Endothelial cell of umbilical vein (primary cell): ENCODE measurements at regions not wholly inside any gene's neighbourhood (a gene's known extent, or its start where the extent isn't known, plus 50 kb on each side); places are given as distances from the start of the nearest gene placed in this dataset.

Experiments used
- BruUV-seq: library from RNA; stranded (reverse); fragments of 400-500 nt; replicated peaks from 2 replicates; lab custom pipeline; 2021; lab: Mats Ljungman, UMichigan
- CTCF ChIA-PET: fragments of 300-600, 350-600 bp; sonication (Branson Sonifier 250); formaldehyde crosslinking; loops from one replicate; lab custom pipeline; 2021; ENCODE audit warnings: antibody characterized with exemption, inconsistent platforms; lab: Charles Lee
- POLR2A ChIA-PET: fragments of 300-600, 350-600 bp; sonication (Branson Sonifier 250); formaldehyde crosslinking; loops from one replicate; lab custom pipeline; 2021; ENCODE audit warnings: antibody characterized with exemption, inconsistent platforms; lab: Charles Lee
- DNase-seq: peaks from one replicate; pipeline ENCODE4 v3.0.0-alpha.2; 2011; ENCODE audit warnings: low read depth, low spot score
- FAIRE-seq: peaks from 2 replicates; lab custom pipeline; 2011; peaks lifted over from hg19 to GRCh38; lab: Jason Lieb, UNC
- H2AFZ ChIP-seq: 2 replicates; pipeline ENCODE4 v1.6.0; 2012; ENCODE audit warnings: low read depth, low read length, control low read depth, inconsistent platforms
- H3K27ac ChIP-seq: 2 replicates; pipeline ENCODE4 v1.5.1; 2011; ENCODE audit warnings: low read depth, mild to moderate bottlenecking, control low read depth, low read length, moderate library complexity; ENCODE audit not compliant: insufficient read depth
- H3K27me3 ChIP-seq, 2 experiments: 2 replicates each; pipeline versions ENCODE4 v1.6.0 to v1.6.1; 2011; ENCODE audit warnings: low read length in 2 of 2, mixed read lengths in 1 of 2; ENCODE audit not compliant: control insufficient read depth in 2 of 2, insufficient read depth in 2 of 2
- H3K36me3 ChIP-seq, 2 experiments: 2 replicates in 1 of 2; 3 replicates in 1 of 2; pipeline ENCODE4 v1.5.1; 2011; ENCODE audit warnings: low read length in 2 of 2, mild to moderate bottlenecking in 1 of 2, moderate library complexity in 1 of 2; ENCODE audit not compliant: control insufficient read depth in 2 of 2, insufficient read depth in 2 of 2; ENCODE audit errors: extremely low read depth in 1 of 2
- H3K4me1 ChIP-seq: 3 replicates; pipeline ENCODE4 v1.5.1; 2011; ENCODE audit warnings: mild to moderate bottlenecking, low read length; ENCODE audit not compliant: control insufficient read depth, insufficient read depth; ENCODE audit errors: extremely low read depth
- H3K4me2 ChIP-seq: 2 replicates; pipeline ENCODE4 v1.6.1; 2011; ENCODE audit warnings: low read length, control low read depth, mixed read lengths; ENCODE audit not compliant: insufficient read depth
- H3K4me3 ChIP-seq, 3 experiments: fragments of 200-600 bp in 1 of 3; sonication (generic), shearing (Covaris generic) in 1 of 3; replicated peaks in 1 of 3; 2 replicates each; pipeline ENCODE4 v1.5.1; 2011 to 2016; ENCODE audit warnings: control low read depth in 3 of 3, low read length in 3 of 3, mild to moderate bottlenecking in 2 of 3, inconsistent platforms in 1 of 3, low read depth in 1 of 3, moderate library complexity in 1 of 3; ENCODE audit not compliant: insufficient read depth in 1 of 3
- H3K79me2 ChIP-seq: 2 replicates; pipeline ENCODE4 v1.6.0; 2012; ENCODE audit warnings: low read length, inconsistent platforms; ENCODE audit not compliant: control insufficient read depth, insufficient read depth
- H3K9ac ChIP-seq: replicated peaks from 2 replicates; pipeline ENCODE3; 2011; ENCODE audit warnings: low read length, control low read depth; ENCODE audit not compliant: insufficient read depth; ENCODE audit errors: extremely low read depth
- H3K9me1 ChIP-seq: replicated peaks from 3 replicates; pipeline ENCODE4 v1.6.0; 2011; ENCODE audit warnings: mild to moderate bottlenecking, low read length; ENCODE audit not compliant: control insufficient read depth, insufficient read depth; ENCODE audit errors: extremely low read depth
- H3K9me3 ChIP-seq: replicated peaks from 2 replicates; pipeline ENCODE4 v1.5.1; 2012; ENCODE audit warnings: low read length, inconsistent platforms; ENCODE audit not compliant: control insufficient read depth, insufficient read depth
- H4K20me1 ChIP-seq: replicated peaks from 2 replicates; pipeline ENCODE3; 2011; ENCODE audit warnings: mild to moderate bottlenecking, low read length; ENCODE audit not compliant: control insufficient read depth, insufficient read depth; ENCODE audit errors: extremely low read depth
- EZH2 ChIP-seq: IDR thresholded peaks from 2 replicates; pipeline ENCODE4 v1.6.1; 2012; ENCODE audit warnings: borderline replicate concordance, low read depth, mild to moderate bottlenecking, moderate library complexity, low read length, inconsistent platforms; ENCODE audit not compliant: severe bottlenecking
- FOS ChIP-seq: IDR thresholded peaks from 2 replicates; pipeline ENCODE4 v1.6.1; 2011; ENCODE audit warnings: mild to moderate bottlenecking, low read length, moderate library complexity, borderline replicate concordance; ENCODE audit not compliant: insufficient read depth
- GATA2 ChIP-seq: IDR thresholded peaks from 2 replicates; pipeline ENCODE4 v1.7.0; 2011; ENCODE audit warnings: low read depth, mild to moderate bottlenecking, moderate library complexity, mixed read lengths, low read length; ENCODE audit not compliant: insufficient read length, insufficient read depth
- MAX ChIP-seq: IDR thresholded peaks from 2 replicates; pipeline ENCODE4 v1.6.1; 2011; ENCODE audit not compliant: insufficient read depth, insufficient read length
- MYC ChIP-seq: IDR thresholded peaks from one replicate; pipeline ENCODE4 v1.6.1; 2011; ENCODE audit warnings: mild to moderate bottlenecking, low read depth, low read length
- POLR2A ChIP-seq: IDR thresholded peaks from 2 replicates; pipeline ENCODE4 v1.6.1; 2012; ENCODE audit warnings: low read depth, mild to moderate bottlenecking, control low read depth, low read length
- POLR2AphosphoS5 ChIP-seq: IDR thresholded peaks from 2 replicates; pipeline ENCODE4 v1.6.1; 2012; ENCODE audit warnings: low read depth, mild to moderate bottlenecking, control low read depth, low read length, moderate library complexity; ENCODE audit not compliant: insufficient read depth
- dilution Hi-C: fragments of 300-500 bp; cut with MboI; formaldehyde crosslinking; loops from one replicate; pipeline ENCODE4 v1.15.0; 2019; ENCODE audit warnings: low sequenced_read_pairs; ENCODE audit not compliant: extremely low pct_ligation_motif_present
- intact Hi-C: fragments of 100-400 bp; cut with micrococcal nuclease; formaldehyde crosslinking; loops from one replicate; pipeline ENCODE4 v1.10.0; 2022
- TF ChIP-seq, protein P1 (sequence below), 2 donors: IDR thresholded peaks; 1 replicate in 1 of 2; 2 replicates in 1 of 2; pipeline ENCODE4 v1.5.1; 2011; ENCODE audit warnings: low read length in 2 of 2, mild to moderate bottlenecking in 2 of 2, moderate library complexity in 2 of 2, control low read depth in 1 of 2, inconsistent platforms in 1 of 2, low read depth in 1 of 2; ENCODE audit not compliant: insufficient read depth in 1 of 2; ENCODE audit errors: extremely low read depth in 1 of 2

DNA sequence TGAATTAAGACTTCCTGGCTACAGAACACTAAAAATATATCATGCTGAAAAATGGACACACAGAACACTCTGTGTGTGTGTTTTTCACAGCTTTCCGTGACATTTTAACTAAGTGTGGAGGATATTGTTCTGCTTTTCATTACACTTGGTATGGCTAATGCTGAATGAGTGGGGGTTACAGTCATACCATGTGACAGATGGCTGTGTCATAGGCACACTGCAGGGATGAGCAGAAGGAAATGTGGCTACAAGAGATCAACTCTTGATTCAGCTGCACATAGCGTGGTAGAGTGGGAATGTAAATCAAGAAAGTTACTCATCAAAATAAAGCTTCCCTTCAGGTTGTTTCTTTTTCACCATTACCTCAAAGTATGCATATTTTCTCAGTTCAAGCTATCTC is 669.8 kb downstream of the IQCM start:
- H3K4me2 ChIP-seq, result no peak overlapping the region
- H3K27ac ChIP-seq, result no peak overlapping the region
- no peaks in the 10 kb centered on the region for H3K9me3 ChIP-seq
- no peak for TF ChIP-seq FOS
- no peak for TF ChIP-seq MYC
- TF ChIP-seq GATA2, result no peak
- no peak for TF ChIP-seq POLR2AphosphoS5
- TF ChIP-seq POLR2A, result no peak
- no peak for TF ChIP-seq EZH2
- TF ChIP-seq MAX, result no peak
- TF ChIP-seq, protein P1, sequence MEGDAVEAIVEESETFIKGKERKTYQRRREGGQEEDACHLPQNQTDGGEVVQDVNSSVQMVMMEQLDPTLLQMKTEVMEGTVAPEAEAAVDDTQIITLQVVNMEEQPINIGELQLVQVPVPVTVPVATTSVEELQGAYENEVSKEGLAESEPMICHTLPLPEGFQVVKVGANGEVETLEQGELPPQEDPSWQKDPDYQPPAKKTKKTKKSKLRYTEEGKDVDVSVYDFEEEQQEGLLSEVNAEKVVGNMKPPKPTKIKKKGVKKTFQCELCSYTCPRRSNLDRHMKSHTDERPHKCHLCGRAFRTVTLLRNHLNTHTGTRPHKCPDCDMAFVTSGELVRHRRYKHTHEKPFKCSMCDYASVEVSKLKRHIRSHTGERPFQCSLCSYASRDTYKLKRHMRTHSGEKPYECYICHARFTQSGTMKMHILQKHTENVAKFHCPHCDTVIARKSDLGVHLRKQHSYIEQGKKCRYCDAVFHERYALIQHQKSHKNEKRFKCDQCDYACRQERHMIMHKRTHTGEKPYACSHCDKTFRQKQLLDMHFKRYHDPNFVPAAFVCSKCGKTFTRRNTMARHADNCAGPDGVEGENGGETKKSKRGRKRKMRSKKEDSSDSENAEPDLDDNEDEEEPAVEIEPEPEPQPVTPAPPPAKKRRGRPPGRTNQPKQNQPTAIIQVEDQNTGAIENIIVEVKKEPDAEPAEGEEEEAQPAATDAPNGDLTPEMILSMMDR (IDR thresholded peaks at IDR 0.05; ENCODE audit: extremely low read depth in 1 of 2, insufficient read depth in 1 of 2, low read depth in 1 of 2, low read length in 2 of 2), result no peak
- dilution Hi-C loops (no loop called here), intact Hi-C loops (no loop called here)
- BruUV-seq, result no TSS peak
- DNase-seq (no peak), FAIRE-seq (no peak)
- H3K9ac ChIP-seq, result no peak overlapping the region
- H3K36me3 ChIP-seq, result no peaks in the 10 kb centered on the region
- no peaks in the 10 kb centered on the region for H3K79me2 ChIP-seq
- ChIA-PET POLR2A (interaction anchor here (0.6 kb wide), 1 partner anchor 682 kb away, joined by 6 read pairs; no protein-coding TSS in a partner anchor), CTCF (no interaction called here)
- no peak overlapping the region for H3K4me3 ChIP-seq
- H3K9me1 ChIP-seq, result no peaks in the 10 kb centered on the region
- no peaks in the 10 kb centered on the region for H3K4me1 ChIP-seq
- H2AFZ ChIP-seq, result no peak overlapping the region
- H3K27me3 ChIP-seq, result no peaks in the 10 kb centered on the region
- H4K20me1 ChIP-seq, result no peaks in the 10 kb centered on the region
